ENCODE measurements at regions not wholly inside any gene's neighbourhood (a gene's known extent, or its start where the extent isn't known, plus 50 kb on each side); places are given as distances from the start of the nearest gene placed in this dataset.
"Not testable (repeated sequence)": the region's sequence is repeated elsewhere in the genome, so short reads cannot be mapped to it uniquely, and the experiment has no call there.

- no peaks in the 10 kb centered on the region for H3K36me3 ChIP-seq (ENCODE audit: control insufficient read depth, insufficient read depth, low read length)
- no peaks in the 10 kb centered on the region for H3K27me3 ChIP-seq (ENCODE audit: control insufficient read depth, insufficient read depth, low read length)
- no peak for TF ChIP-seq CTCF (IDR thresholded peaks at IDR 0.05; ENCODE audit: insufficient read depth, low read length, poor library complexity, severe bottlenecking)
- DNase-seq (ENCODE audit: low read depth), result no peak
- no peak overlapping the region for H3K4me3 ChIP-seq (ENCODE audit: low read depth, low read length)
Observed at GRCh38 chr6:137395316-137395715, 98.9 kb downstream of the OLIG3 start.

GRCh38 chr6:137391061-137391814 is 103.0 kb downstream of the OLIG3 start:
- DNase-seq (ENCODE audit: low read depth), result no peak
- TF ChIP-seq CTCF (IDR thresholded peaks at IDR 0.05; ENCODE audit: insufficient read depth, low read length, poor library complexity, severe bottlenecking), result no peak
- Histone ChIP-seq H3K4me3 (ENCODE audit: low read depth, low read length) (no peak overlapping the region), H3K27me3 (ENCODE audit: control insufficient read depth, insufficient read depth, low read length) (no peaks in the 10 kb centered on the region), H3K36me3 (ENCODE audit: control insufficient read depth, insufficient read depth, low read length) (no peaks in the 10 kb centered on the region)

GRCh38 chr6:137390334-137390733 is 103.9 kb downstream of the OLIG3 start:
- Histone ChIP-seq H3K36me3 (ENCODE audit: control insufficient read depth, insufficient read depth, low read length) (no peaks in the 10 kb centered on the region), H3K4me3 (ENCODE audit: low read depth, low read length) (no peak overlapping the region), H3K27me3 (ENCODE audit: control insufficient read depth, insufficient read depth, low read length) (no peaks in the 10 kb centered on the region)
- DNase-seq (ENCODE audit: low read depth), result peak; percentile 29
- TF ChIP-seq CTCF (IDR thresholded peaks at IDR 0.05; ENCODE audit: insufficient read depth, low read length, poor library complexity, severe bottlenecking), result no peak

GRCh38 chr6:137389150-137389704 is 105.0 kb downstream of the OLIG3 start:
- H3K36me3 ChIP-seq (ENCODE audit: control insufficient read depth, insufficient read depth, low read length), result no peaks in the 10 kb centered on the region
- H3K4me3 ChIP-seq (ENCODE audit: low read depth, low read length), result no peak overlapping the region
- no peak for TF ChIP-seq CTCF (IDR thresholded peaks at IDR 0.05; ENCODE audit: insufficient read depth, low read length, poor library complexity, severe bottlenecking)
- H3K27me3 ChIP-seq (ENCODE audit: control insufficient read depth, insufficient read depth, low read length), result no peaks in the 10 kb centered on the region
- peak; percentile 32 for DNase-seq (ENCODE audit: low read depth)

GRCh38 chr6:137387096-137387764 is 107.0 kb downstream of the OLIG3 start:
- no peak overlapping the region for H3K4me3 ChIP-seq (ENCODE audit: low read depth, low read length)
- H3K36me3 ChIP-seq (ENCODE audit: control insufficient read depth, insufficient read depth, low read length), result no peaks in the 10 kb centered on the region
- H3K27me3 ChIP-seq (ENCODE audit: control insufficient read depth, insufficient read depth, low read length), result no peaks in the 10 kb centered on the region
- DNase-seq (ENCODE audit: low read depth), result no peak
- TF ChIP-seq CTCF (IDR thresholded peaks at IDR 0.05; ENCODE audit: insufficient read depth, low read length, poor library complexity, severe bottlenecking), result no peak

- H3K36me3 ChIP-seq (ENCODE audit: control insufficient read depth, insufficient read depth, low read length); H3K27me3 ChIP-seq (ENCODE audit: control insufficient read depth, insufficient read depth, low read length); DNase-seq (ENCODE audit: low read depth); H3K4me3 ChIP-seq (ENCODE audit: low read depth, low read length): not testable (repeated sequence)
Observed at GRCh38 chr6:137383287-137383686, 110.9 kb downstream of the OLIG3 start.

All from kidney epithelial cell (primary cell).